ENCODE measurements at regions not wholly inside any gene's neighbourhood (a gene's known extent, or its start where the extent isn't known, plus 50 kb on each side); places are given as distances from the start of the nearest gene placed in this dataset.

- Mint-ChIP-seq H3K9me3 (peaks cover 3% of the 10 kb centered on the region), H3K36me3 (ENCODE audit: low read depth) (no peaks in the 10 kb centered on the region), H3K4me1 (peaks cover 7% of the 10 kb centered on the region), H3K27me3 (ENCODE audit: low read depth) (peaks cover 2% of the 10 kb centered on the region), H3K4me3 (no peak overlapping the region), H3K27ac (ENCODE audit: unreplicated experiment) (no peak overlapping the region)
- no peak for DNase-seq (ENCODE audit: low read depth, low spot score)
- TF ChIP-seq CTCF (conservative IDR thresholded peaks at IDR 0.05) = no peak
Measured at GRCh38 chr20:60070791-60071190, 112.6 kb downstream of the CDH26 start.

GRCh38 chr20:60071965-60072364 is 113.7 kb downstream of the CDH26 start:
- Mint-ChIP-seq H3K36me3 (ENCODE audit: low read depth) (no peaks in the 10 kb centered on the region), H3K4me1 (peaks cover 7% of the 10 kb centered on the region), H3K27ac (ENCODE audit: unreplicated experiment) (no peak overlapping the region), H3K4me3 (no peak overlapping the region), H3K27me3 (ENCODE audit: low read depth) (peaks cover 2% of the 10 kb centered on the region), H3K9me3 (peaks cover 3% of the 10 kb centered on the region)
- TF ChIP-seq CTCF (conservative IDR thresholded peaks at IDR 0.05) = no peak
- no peak for DNase-seq (ENCODE audit: low read depth, low spot score)

- peaks cover 3% of the 10 kb centered on the region for H3K9me3 Mint-ChIP-seq
- DNase-seq (ENCODE audit: low read depth, low spot score) = no peak
- H3K4me3 Mint-ChIP-seq = no peak overlapping the region
- peaks cover 2% of the 10 kb centered on the region for H3K27me3 Mint-ChIP-seq (ENCODE audit: low read depth)
- H3K36me3 Mint-ChIP-seq (ENCODE audit: low read depth) = no peaks in the 10 kb centered on the region
- H3K4me1 Mint-ChIP-seq = peaks cover 7% of the 10 kb centered on the region
- no peak overlapping the region for H3K27ac Mint-ChIP-seq (ENCODE audit: unreplicated experiment)
- no peak for TF ChIP-seq CTCF (conservative IDR thresholded peaks at IDR 0.05)
Measured at GRCh38 chr20:60073086-60073485, 114.9 kb downstream of the CDH26 start.

GRCh38 chr20:60073504-60073903 is 115.3 kb downstream of the CDH26 start:
- Mint-ChIP-seq H3K27me3 (ENCODE audit: low read depth) (peaks cover 2% of the 10 kb centered on the region), H3K9me3 (peaks cover 3% of the 10 kb centered on the region), H3K4me3 (no peak overlapping the region), H3K36me3 (ENCODE audit: low read depth) (no peaks in the 10 kb centered on the region), H3K27ac (ENCODE audit: unreplicated experiment) (no peak overlapping the region), H3K4me1 (peaks cover 9% of the 10 kb centered on the region)
- no peak for DNase-seq (ENCODE audit: low read depth, low spot score)
- no peak for TF ChIP-seq CTCF (conservative IDR thresholded peaks at IDR 0.05)

- Mint-ChIP-seq H3K27me3 (ENCODE audit: low read depth) (peaks cover 2% of the 10 kb centered on the region), H3K27ac (ENCODE audit: unreplicated experiment) (no peak overlapping the region), H3K4me1 (peaks cover 13% of the 10 kb centered on the region), H3K9me3 (peaks cover 3% of the 10 kb centered on the region), H3K36me3 (ENCODE audit: low read depth) (no peaks in the 10 kb centered on the region), H3K4me3 (no peak overlapping the region)
- DNase-seq (ENCODE audit: low read depth, low spot score) = no peak
- TF ChIP-seq CTCF (conservative IDR thresholded peaks at IDR 0.05) = no peak
Measured at GRCh38 chr20:60074276-60074675, 116.1 kb downstream of the CDH26 start.

Data from neural crest cell (in vitro differentiated cells).